NCI-H2029 treated with DMSO at 0.1 percent for 48 hours (cell line): ENCODE measurements at regions not wholly inside any gene's neighbourhood (a gene's known extent, or its start where the extent isn't known, plus 50 kb on each side); places are given as distances from the start of the nearest gene placed in this dataset.

Experiments
- DNase-seq: peaks from one replicate; lab custom pipeline; 2025; lab: John Stamatoyannopoulos, UW

GRCh38 chr1:165073185-165074007, 283.1 kb downstream of the LMX1A start:
- DNase-seq = peak; percentile 51

DNA sequence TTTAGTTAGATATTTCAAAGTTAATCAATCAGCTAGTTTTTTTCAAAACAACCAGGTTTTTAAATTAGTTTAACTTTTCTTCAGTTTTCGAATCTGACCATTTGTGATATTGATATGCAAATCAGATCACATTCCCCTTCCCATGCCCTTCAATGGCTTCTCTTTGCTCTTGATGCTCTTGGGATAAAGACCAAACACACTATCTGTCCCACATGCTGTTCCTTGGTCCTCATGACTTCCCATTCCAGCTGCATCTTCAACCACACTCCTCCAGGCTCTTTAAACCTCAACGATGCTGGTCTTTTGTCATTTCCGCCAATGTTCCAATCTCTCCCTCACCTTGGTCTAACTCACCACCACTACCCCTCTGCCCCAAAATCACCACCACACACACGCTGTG, 285.8 kb downstream of the LMX1A start:
- DNase-seq = no peak

DNA sequence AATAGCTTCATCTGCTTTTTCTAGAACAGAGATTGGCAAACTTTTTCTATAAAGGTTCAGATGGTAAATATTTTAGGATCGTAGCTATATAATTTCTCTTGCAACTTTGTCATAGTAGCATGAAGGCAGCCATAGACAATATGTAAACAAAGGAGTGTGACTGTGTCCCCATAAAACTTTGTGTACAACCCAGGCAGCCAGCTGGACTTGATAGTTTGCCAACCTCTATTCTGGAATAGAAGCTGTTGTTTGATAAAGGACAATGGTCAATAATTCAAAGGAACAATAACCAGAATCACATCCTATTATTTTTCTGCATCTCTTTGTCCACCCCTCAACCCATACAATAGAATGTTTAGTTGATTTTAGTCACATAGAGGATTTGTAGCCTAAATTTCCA, 286.7 kb downstream of the LMX1A start:
- DNase-seq = no peak

- no peak for DNase-seq
These were observed 287.8 kb downstream of the LMX1A start for GRCh38 chr1:165068741-165069140.

DNA sequence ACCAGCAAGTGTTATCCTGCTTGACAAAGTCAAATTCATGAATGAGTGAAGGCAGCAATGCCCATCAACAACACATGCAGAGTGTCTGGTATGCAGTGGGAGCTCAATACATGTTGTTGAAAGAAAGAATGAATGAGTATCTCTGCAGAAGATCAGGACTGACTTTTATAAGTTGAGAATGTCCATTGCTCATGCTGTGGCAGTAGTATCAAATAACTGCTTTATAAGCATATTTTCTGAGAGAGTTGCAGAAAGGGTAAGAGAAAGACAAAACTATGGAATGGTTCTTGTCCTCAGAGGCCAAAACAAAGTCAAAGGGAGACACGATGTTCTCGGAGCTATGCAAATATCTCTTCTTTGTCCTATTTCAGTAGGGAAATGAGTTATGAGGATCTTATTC, 288.7 kb downstream of the LMX1A start:
- DNase-seq = no peak

GRCh38 chr1:165063181-165063965, 293.1 kb downstream of the LMX1A start:
- no peak for DNase-seq

DNA sequence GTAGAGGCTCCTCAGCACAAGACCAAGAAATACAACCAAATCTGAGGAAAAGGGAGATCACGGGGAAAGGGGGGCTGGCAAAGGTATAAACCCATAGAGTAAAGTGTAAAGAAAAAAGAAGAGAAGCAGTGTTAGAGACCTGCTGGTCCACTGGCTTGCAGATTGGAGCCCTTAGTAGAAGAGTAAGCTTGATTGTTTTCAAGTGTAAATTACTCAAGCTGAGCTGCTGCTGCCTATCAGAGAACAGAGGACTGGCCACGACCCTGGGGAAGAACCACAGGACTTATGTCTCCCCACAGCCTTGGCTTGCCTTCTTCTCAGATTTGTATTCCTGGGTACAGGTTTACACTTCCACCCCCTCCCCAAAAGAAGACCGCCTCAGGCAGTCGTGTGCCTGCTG, 294.2 kb downstream of the LMX1A start:
- DNase-seq = no peak

DNA sequence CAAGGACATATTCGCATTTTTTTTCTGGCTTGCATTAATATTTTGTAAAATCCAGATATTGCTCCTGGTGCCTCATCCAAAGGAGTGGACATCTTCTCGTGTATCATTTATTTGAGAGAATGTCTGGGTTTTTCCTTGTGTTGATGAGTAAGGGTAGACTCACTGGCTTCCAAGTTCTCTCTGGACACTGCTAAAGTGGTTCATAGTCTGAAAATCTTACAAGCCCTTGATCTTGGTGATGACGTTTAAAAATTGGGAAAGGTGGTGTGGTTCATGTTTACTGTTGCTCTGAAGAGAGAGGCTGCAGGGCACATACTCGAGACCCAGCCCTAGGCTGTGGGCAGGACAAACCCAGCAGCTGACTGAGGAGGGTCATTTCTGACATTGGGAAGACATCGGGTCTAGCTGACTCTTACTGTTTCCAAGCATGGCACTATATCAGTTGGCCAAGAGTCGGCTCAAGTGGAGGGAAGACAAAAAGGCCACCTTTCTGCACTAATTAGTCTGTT, 296.2 kb downstream of the LMX1A start:
- no peak for DNase-seq

DNA sequence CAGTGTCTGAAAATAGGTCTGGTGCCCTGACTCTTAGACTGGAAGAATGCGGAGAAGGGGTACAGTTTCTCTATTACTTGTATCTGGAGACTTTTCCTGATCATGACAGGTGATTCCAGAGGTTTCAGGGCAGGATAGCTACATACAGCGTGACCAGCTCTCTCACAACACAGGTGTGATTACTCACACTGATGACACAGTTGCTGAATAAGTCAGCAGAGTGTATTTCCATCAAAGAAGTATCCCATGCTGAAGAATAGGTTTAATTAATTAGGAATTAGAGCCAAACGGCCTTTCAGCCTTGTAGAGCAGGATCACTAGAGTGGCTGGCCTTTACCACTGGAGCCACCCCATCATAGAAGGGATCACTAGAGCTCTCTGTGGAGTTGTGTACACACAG, 298.6 kb downstream of the LMX1A start:
- DNase-seq = no peak

GRCh38 chr1:165056914-165057313, 299.6 kb downstream of the LMX1A start:
- DNase-seq = no peak

DNA sequence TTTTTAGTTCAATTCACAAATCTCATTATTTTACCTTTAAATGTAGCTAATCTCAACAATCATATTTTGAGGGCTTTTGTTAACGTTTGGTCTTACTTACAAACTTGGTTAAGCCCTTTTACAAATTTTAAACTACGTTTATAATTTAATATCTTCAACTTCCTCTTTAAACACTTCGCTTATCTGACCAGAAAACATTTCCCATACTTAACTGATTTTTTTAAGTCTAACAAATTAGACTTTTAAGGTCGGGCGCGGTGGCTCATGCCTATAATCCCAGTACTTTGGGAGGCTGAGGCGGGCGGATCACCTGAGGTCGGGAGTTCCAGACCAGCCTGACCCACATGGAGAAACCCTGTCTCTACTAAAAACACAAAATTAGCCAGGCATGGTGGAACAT, 300.9 kb downstream of the LMX1A start:
- DNase-seq = no peak

DNA sequence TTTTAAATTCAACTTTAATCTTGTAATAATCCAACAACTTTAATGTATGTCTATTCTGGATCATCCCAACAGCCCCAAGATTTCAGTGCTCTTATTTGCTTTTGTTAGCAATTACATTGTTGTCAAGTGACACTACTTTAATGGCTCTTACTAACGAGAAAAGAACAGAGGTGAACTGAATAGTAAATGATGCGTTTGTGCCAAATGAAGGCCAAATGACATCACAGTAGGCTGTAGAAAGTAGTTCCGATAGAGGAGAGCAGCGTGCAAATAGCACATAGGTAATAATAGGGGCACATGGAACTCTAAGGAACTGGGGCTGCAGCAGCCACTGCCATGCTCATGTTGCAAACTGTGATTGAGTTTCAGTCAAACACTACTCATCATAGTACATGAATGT, 301.9 kb downstream of the LMX1A start:
- DNase-seq = no peak

DNA sequence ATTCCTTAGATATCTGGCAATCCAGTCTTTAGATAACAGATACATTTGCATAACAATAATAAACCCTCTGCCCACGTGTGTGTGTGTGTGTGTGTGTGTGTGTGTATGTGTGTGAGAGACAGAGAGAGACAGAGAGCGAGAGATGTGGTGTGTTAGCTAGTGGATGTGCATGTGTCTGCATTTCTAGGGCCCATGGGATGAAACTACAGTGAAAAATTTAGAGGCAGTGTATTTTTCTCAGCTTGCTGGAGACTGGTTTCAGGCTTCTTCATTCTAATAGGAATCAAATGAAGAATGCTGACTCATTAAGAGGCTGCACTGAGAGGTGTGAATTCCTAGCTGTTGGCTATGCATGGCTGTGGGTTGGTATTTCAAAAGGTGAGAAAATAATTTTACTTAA, 303.2 kb downstream of the LMX1A start:
- DNase-seq = no peak

DNA sequence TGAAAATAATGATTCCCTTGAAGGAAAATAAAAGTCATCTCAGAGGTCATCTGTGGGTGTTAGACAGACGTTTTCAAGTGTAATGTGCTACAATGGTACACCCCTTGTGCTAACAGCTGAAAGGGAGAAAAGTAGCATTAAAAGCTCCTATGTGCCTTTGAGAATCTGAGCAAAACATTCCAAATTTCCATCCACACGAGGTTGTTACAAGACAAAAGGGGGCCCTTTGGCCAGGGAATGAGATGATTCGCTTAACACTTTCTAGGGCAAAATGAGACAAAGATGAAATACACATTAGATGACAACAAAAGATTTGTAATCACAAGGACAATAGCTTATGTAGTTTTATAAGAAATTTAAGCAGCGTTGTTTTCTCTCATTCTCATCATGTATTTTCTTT, 303.6 kb downstream of the LMX1A start:
- DNase-seq = no peak

DNA sequence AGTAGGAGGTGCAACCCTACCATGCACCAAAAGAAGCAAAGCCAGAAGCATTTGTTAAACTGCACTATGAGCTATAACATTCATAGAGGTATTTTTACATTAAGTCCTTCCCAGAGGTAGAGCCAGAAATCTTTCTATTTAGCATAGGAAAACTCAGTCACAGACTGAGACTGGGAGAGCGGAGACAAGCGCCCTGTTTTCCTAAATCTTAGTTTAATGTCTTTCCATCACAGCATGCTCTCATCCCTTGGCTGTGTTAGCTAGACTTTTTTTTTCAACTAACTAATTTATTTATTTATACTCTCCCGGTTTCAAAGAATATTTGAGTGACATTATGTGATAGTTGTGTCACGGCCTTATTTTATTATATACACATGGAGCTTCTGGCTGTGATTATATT, 304.1 kb downstream of the LMX1A start:
- DNase-seq = no peak

DNA sequence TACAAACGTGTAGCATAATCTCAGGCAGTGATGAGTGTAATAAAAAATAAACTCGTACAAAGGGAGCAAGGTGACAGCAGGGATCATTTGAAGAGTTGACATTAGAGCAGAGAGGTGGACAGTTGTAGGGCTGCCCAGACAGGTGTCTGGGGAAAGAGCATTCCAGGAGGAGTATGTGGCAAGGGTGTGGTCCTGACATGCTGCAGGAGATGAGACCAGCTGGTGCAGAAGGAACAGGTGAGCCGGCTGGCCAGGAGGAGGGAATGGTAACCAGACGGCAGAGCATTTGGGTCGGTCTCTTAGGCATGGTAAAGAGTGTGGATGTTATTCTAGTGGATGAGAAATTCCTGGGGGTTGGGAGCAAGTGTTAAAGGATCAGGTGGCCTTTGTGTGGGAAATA, 306.3 kb downstream of the LMX1A start:
- DNase-seq = no peak

DNA sequence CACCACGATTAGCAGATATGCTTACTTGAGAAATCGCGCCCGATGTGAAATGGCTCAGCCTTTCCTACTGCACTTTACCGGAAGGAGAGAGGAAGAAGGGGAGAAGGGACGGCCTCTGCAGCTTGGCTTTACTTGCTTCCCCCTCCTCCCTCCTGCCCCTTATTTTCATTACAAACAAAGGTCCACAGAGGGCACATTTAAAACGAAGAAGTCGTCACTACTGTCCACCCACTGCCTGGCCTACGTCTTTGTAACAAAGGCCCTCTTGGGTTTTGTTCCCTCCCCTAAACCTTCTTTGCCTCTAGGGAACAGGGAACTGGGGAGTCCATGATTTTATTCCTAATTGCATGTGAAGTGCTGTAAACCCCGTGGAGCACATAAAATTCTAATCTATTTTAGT, 308.5 kb downstream of the LMX1A start:
- DNase-seq = no peak

DNA sequence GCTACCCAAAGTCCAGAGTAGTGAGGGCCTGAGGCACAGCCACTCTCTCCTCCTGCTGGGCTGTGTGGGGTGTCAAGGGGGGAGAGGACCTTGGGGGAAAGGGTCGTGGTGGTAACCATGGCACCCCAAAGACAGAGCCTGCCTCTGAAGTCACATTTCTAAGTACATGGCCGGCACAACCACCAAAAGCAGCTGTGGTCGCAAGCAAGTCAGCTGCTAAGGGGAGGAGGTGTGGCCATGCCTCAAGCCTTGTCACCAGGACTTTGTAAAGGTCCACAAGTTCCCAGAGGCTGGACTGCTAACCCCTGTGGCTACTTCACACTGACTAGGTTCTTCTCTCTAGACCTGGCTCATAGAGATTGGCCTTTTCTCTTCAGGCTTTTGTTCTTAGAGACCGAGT, 310.6 kb downstream of the LMX1A start:
- no peak for DNase-seq

GRCh38 chr1:165040641-165041040, 315.9 kb downstream of the LMX1A start:
- DNase-seq = no peak

DNA sequence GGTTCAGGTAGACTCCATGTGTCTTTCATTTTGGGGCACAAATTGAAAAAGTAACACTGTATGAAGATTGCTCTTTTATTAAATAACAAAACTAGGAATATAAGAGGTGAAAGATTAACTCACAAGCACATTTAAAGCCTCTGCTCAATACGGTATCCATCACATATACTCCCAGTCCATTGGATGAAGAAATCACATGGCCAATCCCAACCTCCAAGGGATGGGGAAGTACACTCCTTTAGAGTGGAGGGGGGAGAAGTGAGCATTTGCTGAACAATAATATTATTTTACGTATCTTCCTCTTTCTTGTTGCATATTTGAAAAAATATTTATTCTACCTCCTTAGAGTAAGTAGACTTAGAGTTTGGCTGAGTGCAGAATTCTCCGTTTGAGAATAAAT, 316.5 kb downstream of the LMX1A start:
- DNase-seq = no peak

GRCh38 chr1:165036403-165036802, 320.1 kb downstream of the LMX1A start:
- no peak for DNase-seq

DNA sequence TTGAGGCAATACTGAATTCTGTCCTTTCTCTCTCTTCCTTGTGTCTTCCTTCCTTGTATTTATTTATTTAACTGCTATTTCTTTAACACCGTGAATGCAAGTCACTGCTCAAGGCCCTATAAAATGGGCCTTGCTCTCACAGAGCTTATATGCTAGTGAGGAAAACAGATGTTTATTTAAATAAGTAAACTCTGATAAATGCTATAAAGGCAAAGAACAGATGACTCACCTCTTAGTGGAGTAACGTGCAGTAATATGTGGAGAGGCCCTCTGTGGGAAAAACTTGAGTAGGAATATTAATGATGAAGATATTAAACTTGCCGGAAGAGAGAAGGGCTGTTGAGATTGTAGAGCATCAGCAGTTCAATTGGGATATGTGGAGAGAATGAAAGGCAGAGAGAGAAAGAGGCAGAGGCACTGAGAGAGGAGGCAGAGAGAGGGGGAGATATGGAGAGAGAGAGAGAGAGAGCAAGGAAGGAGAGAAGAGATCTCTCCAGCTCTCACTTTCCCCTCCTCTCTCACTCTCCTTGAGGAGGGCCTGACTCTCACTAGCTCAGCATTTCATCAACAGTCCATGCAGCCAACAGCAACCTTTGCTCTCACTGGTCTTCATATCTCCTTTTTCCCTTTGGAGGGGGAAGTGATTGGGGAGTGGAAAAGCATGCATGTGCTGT, 322.2 kb downstream of the LMX1A start:
- DNase-seq = no peak

DNA sequence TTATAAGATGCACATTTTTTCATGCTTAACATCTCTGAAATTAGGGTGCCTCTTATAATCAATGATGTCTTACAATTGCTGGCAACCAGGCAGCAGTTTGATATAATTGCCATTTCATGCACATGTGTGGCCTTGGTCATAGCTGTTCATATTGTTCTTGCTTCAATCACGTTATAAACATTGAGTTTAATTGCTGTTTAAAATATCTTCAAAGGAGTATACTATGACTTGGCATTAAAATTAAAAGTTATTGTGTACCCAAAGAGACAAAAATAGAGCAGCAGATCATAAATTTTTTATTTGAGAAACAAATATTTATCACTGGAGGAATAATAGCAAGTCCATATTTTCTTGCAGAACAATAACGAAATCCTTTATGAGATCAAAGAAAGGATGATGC, 325.5 kb downstream of the LMX1A start:
- no peak for DNase-seq
